LNCaP clone FGC (cell line): ENCODE measurements at regions not wholly inside any gene's neighbourhood (a gene's known extent, or its start where the extent isn't known, plus 50 kb on each side); places are given as distances from the start of the nearest gene placed in this dataset.

Source experiments
- DNase-seq: peaks from one replicate; pipeline ENCODE4 v3.0.0-alpha.2; 2011; ENCODE audit warnings: low read depth
- H3K4me3 ChIP-seq: 2 replicates; pipeline ENCODE4 v1.5.1; 2011; ENCODE audit warnings: mild to moderate bottlenecking, low read depth, low read length, control low read depth
- CTCF ChIP-seq: IDR thresholded peaks from 2 replicates; pipeline ENCODE4 v1.5.1; 2012; ENCODE audit warnings: mild to moderate bottlenecking; ENCODE audit not compliant: control insufficient read depth, insufficient read depth; ENCODE audit errors: extremely low read depth

DNA sequence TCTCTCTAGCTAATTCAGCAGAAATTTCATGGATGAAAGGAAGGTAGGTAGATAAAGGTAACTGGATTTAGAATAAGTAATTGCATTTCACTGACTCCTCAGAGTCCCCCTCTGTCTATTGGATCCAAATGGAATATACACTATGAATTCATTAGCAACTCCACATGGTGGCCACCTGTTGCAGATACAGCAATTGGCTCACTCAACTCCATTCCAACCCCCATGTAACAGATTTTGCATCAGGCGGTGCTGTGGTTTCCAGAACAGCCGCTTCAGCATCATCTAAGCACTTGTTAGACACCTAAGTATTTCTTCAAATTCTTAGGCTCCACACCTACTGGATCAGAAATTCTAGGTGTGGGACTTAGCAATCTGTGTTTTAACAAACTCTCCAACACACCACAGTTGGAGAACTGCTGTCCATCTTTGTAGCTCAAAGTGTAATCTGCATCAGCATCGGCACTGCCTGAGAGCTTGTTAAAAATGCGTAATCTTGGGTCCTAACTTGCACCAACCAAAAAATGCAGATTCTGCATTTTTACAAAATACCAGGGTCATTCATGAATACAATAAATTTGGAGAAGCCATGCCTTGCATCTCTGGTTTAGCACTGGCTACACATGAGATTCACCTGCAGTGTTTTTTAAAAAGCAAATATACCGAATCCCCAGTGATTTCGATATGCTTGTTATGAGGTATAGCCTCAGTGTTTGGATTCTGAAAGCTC is 413.8 kb upstream of the CD180 start:
- DNase-seq, result no peak
- H3K4me3 ChIP-seq, result no peak overlapping the region
- TF ChIP-seq CTCF, result no peak

DNA sequence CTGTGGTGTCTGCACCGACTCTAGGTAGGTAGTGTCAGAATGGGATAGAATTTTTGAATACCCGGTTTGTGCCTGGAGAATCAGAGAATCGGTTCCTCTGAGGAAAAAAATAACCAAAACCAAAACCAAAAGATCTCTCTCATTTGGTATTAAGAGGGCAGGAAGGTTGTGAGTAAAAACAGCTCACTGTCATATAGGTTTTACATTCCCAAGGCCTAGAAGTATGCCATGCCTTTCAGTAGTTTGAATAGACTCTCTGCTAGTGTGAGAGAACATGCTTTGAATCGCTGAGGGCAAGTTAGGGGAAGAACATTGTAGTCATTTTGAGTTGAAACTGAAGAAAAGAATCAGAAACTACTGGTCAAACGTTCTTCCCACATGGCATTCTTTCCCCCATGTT is 411.4 kb upstream of the CD180 start:
- no peak overlapping the region for H3K4me3 ChIP-seq
- TF ChIP-seq CTCF, result no peak
- DNase-seq, result no peak

DNA sequence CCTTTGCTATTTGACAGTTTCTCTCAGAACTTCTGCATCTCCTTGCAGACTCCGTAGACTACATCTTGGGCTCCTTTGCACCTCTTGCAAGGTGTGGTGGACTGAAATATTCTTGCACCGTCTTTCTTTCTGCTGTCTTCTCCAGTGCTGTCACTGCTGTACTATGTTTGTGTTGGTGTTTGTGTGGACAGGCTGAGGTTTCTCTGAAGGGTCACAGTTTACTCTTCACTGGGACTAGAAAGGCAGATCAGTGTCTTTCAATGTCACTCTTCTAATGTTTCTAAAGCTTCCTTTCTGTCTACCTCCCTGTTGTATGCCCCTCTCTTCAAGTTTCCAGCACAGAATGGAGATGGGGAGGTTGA is 410.0 kb upstream of the CD180 start:
- no peak overlapping the region for H3K4me3 ChIP-seq
- no peak for DNase-seq
- no peak for TF ChIP-seq CTCF

GRCh38 chr5:67605730-67606585 is 409.4 kb upstream of the CD180 start:
- no peak overlapping the region for H3K4me3 ChIP-seq
- DNase-seq, result no peak
- TF ChIP-seq CTCF, result no peak

- no peak for TF ChIP-seq CTCF
- DNase-seq, result no peak
- no peak overlapping the region for H3K4me3 ChIP-seq
Observed at GRCh38 chr5:67591491-67591890, 394.9 kb upstream of the CD180 start.

DNA sequence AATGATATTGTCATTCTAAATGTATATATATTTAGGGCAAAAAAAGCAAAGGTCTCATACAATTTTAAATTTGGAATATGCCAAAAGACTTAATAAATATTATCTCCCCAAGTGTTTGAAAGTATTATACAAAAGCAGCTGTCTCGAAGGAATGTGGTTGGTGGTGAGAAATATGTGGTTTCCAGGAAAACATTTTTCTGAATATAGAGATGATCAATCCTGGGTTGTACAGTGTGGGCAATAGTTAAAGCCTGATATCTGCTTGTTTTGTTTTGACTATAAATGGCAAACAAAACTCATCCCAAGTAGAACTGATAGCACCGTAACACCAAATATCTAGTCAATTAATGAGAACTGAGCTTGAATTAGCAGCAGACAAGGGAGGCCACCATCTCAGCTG is 391.8 kb upstream of the CD180 start:
- TF ChIP-seq CTCF, result no peak
- H3K4me3 ChIP-seq, result no peak overlapping the region

More for the DNA sequence above, 391.8 kb upstream of the CD180 start:
- no peak for DNase-seq
